ENCODE measurements at regions not wholly inside any gene's neighbourhood (a gene's known extent, or its start where the extent isn't known, plus 50 kb on each side); places are given as distances from the start of the nearest gene placed in this dataset.

GRCh38 chr13:59343132-59343531 is 820.6 kb downstream of the DIAPH3 start:
- DNase-seq, result no peak
- no peaks in the 10 kb centered on the region for H3K4me1 ChIP-seq (ENCODE audit: insufficient read depth, low read length)
- no peak overlapping the region for H3K27ac ChIP-seq (ENCODE audit: low read depth in 1 of 2, low read length in 2 of 2)
- CTCF ChIA-PET, result no interaction called here
- no peaks in the 10 kb centered on the region for H3K36me3 Mint-ChIP-seq (ENCODE audit: low read depth)
- intact Hi-C loops (cut with DNase I, micrococcal nuclease), result no loop called here
- no peak for TF ChIP-seq CTCF (IDR thresholded peaks at IDR 0.05)
- no peak for ATAC-seq (ENCODE audit: poor library complexity)
- H3K27me3 ChIP-seq (ENCODE audit: control insufficient read depth in 1 of 2, insufficient read depth in 2 of 2, low read length in 2 of 2), result no peaks in the 10 kb centered on the region
- H3K4me3 ChIP-seq (ENCODE audit: low read length), result no peak overlapping the region
- no peak overlapping the region for H3K27ac Mint-ChIP-seq
- H3K4me1 Mint-ChIP-seq (ENCODE audit: low read depth), result no peaks in the 10 kb centered on the region
- peaks cover 4% of the 10 kb centered on the region for H3K9me3 Mint-ChIP-seq
- H3K36me3 ChIP-seq (ENCODE audit: insufficient read depth, low read length), result no peaks in the 10 kb centered on the region
- H3K9me3 ChIP-seq (ENCODE audit: control insufficient read depth in 1 of 2, insufficient read depth in 1 of 2, low read length in 2 of 2), result no peaks in the 10 kb centered on the region
- POLR2A ChIA-PET, result no interaction called here
- H3K27me3 Mint-ChIP-seq, result peaks cover 4% of the 10 kb centered on the region
- no peak overlapping the region for H3K4me3 Mint-ChIP-seq

GRCh38 chr13:59343993-59344822 is 819.5 kb downstream of the DIAPH3 start:
- Mint-ChIP-seq H3K9me3 (peaks cover 4% of the 10 kb centered on the region), H3K27me3 (peaks cover 4% of the 10 kb centered on the region), H3K27ac (no peak overlapping the region), H3K4me1 (ENCODE audit: low read depth) (no peaks in the 10 kb centered on the region), H3K36me3 (ENCODE audit: low read depth) (no peaks in the 10 kb centered on the region), H3K4me3 (no peak overlapping the region)
- intact Hi-C loops (cut with DNase I, micrococcal nuclease), result no loop called here
- H3K4me1 ChIP-seq (ENCODE audit: insufficient read depth, low read length), result no peaks in the 10 kb centered on the region
- POLR2A ChIA-PET, result no interaction called here
- H3K36me3 ChIP-seq (ENCODE audit: insufficient read depth, low read length), result no peaks in the 10 kb centered on the region
- ATAC-seq (ENCODE audit: poor library complexity) (no peak), DNase-seq (no peak)
- no peak overlapping the region for H3K27ac ChIP-seq (ENCODE audit: low read depth in 1 of 2, low read length in 2 of 2)
- no peaks in the 10 kb centered on the region for H3K9me3 ChIP-seq (ENCODE audit: control insufficient read depth in 1 of 2, insufficient read depth in 1 of 2, low read length in 2 of 2)
- TF ChIP-seq CTCF (IDR thresholded peaks at IDR 0.05), result no peak
- no peaks in the 10 kb centered on the region for H3K27me3 ChIP-seq (ENCODE audit: control insufficient read depth in 1 of 2, insufficient read depth in 2 of 2, low read length in 2 of 2)
- H3K4me3 ChIP-seq (ENCODE audit: low read length), result no peak overlapping the region
- CTCF ChIA-PET, result no interaction called here

- no peaks in the 10 kb centered on the region for H3K4me1 ChIP-seq (ENCODE audit: insufficient read depth, low read length)
- ChIA-PET CTCF (no interaction called here), POLR2A (no interaction called here)
- no peaks in the 10 kb centered on the region for H3K36me3 ChIP-seq (ENCODE audit: insufficient read depth, low read length)
- no peak for TF ChIP-seq CTCF (IDR thresholded peaks at IDR 0.05)
- H3K27ac ChIP-seq (ENCODE audit: low read depth in 1 of 2, low read length in 2 of 2), result no peak overlapping the region
- Mint-ChIP-seq H3K27me3 (peaks cover 4% of the 10 kb centered on the region), H3K9me3 (peaks cover 4% of the 10 kb centered on the region), H3K27ac (no peak overlapping the region), H3K4me3 (no peak overlapping the region), H3K4me1 (ENCODE audit: low read depth) (no peaks in the 10 kb centered on the region), H3K36me3 (ENCODE audit: low read depth) (no peaks in the 10 kb centered on the region)
- H3K4me3 ChIP-seq (ENCODE audit: low read length), result no peak overlapping the region
- H3K27me3 ChIP-seq (ENCODE audit: control insufficient read depth in 1 of 2, insufficient read depth in 2 of 2, low read length in 2 of 2), result no peaks in the 10 kb centered on the region
- H3K9me3 ChIP-seq (ENCODE audit: control insufficient read depth in 1 of 2, insufficient read depth in 1 of 2, low read length in 2 of 2), result no peaks in the 10 kb centered on the region
- DNase-seq (no peak), ATAC-seq (ENCODE audit: poor library complexity) (no peak)
- intact Hi-C loops (cut with DNase I, micrococcal nuclease), result no loop called here
These were observed 818.4 kb downstream of the DIAPH3 start for GRCh38 chr13:59345311-59345710.

Measured in CD4-positive, alpha-beta T cell (primary cell).